Kidney (tissue), 13 donors: ENCODE measurements at regions not wholly inside any gene's neighbourhood (a gene's known extent, or its start where the extent isn't known, plus 50 kb on each side); places are given as distances from the start of the nearest gene placed in this dataset.

Experiments
- DNase-seq, 5 donors: peaks; one replicate each; pipeline ENCODE4 v3.0.0-alpha.2; 2013 to 2020
- FAIRE-seq: peaks from 2 replicates; lab custom pipeline; 2012; peaks lifted over from hg19 to GRCh38; lab: Jason Lieb, UNC
- H3K27ac ChIP-seq, 2 donors: one replicate each; pipeline ENCODE4 v1.7.0; 2013; ENCODE audit warnings: low read depth in 2 of 2, low read length in 2 of 2, inconsistent platforms in 1 of 2
- H3K27me3 ChIP-seq: one replicate; pipeline ENCODE4 v1.7.1; 2013; ENCODE audit warnings: low read length, inconsistent platforms; ENCODE audit not compliant: control insufficient read depth, insufficient read depth
- H3K36me3 ChIP-seq, 3 donors: one replicate each; pipeline versions ENCODE4 v1.7.0 to v1.7.1; 2013; ENCODE audit warnings: low read length in 3 of 3, control low read depth in 1 of 3, inconsistent platforms in 1 of 3; ENCODE audit not compliant: insufficient read depth in 3 of 3, control insufficient read depth in 2 of 3
- H3K4me1 ChIP-seq, 3 donors: one replicate each; pipeline versions ENCODE4 v1.7.0 to v1.7.1; 2013; ENCODE audit warnings: low read length in 3 of 3, inconsistent platforms in 1 of 3, low read depth in 1 of 3; ENCODE audit not compliant: control insufficient read depth in 2 of 3, insufficient read depth in 2 of 3
- H3K4me3 ChIP-seq, 3 donors: one replicate each; pipeline versions ENCODE4 v1.7.0 to v1.8.1; 2013; ENCODE audit warnings: low read length in 3 of 3, control low read depth in 1 of 3, inconsistent platforms in 1 of 3
- H3K9ac ChIP-seq, 3 donors: one replicate each; pipeline versions ENCODE4 v1.7.0 to v1.7.1; 2013; ENCODE audit warnings: low read length in 3 of 3, control low read depth in 1 of 3, inconsistent platforms in 1 of 3
- H3K9me3 ChIP-seq, 3 donors: one replicate each; pipeline versions ENCODE4 v1.7.0 to v1.7.1; 2013; ENCODE audit warnings: low read length in 3 of 3, control low read depth in 1 of 3, inconsistent platforms in 1 of 3; ENCODE audit not compliant: control insufficient read depth in 2 of 3, insufficient read depth in 1 of 3
- intact Hi-C: fragments of 100-400 bp; cut with DNase I; formaldehyde crosslinking; loops from one replicate; pipeline ENCODE4 v1.11.1; 2022
- TF ChIP-seq, protein P1 (sequence below): IDR thresholded peaks from 3 replicates; pipeline ENCODE4 v1.5.1; 2012; ENCODE audit warnings: mild to moderate bottlenecking, moderate library complexity, borderline replicate concordance; ENCODE audit not compliant: insufficient read depth; ENCODE audit errors: extremely low read depth
- donor health status: control.
- donor health status: control.
- donor health status: control.
- donor health status: control.
- donor health status: control.
- donor health status: DM: yes; HTN: yes; CAD: no.
- donor health status: Normal renal cell carcinoma (clear cell type).

- FAIRE-seq (no peak), DNase-seq (no peak)
- Histone ChIP-seq H3K9me3 (no peaks in the 10 kb centered on the region), H3K9ac (no peak overlapping the region), H3K27ac (no peak overlapping the region), H3K36me3 (no peaks in the 10 kb centered on the region), H3K4me1 (no peaks in the 10 kb centered on the region), H3K27me3 (no peaks in the 10 kb centered on the region), H3K4me3 (no peak overlapping the region)
- TF ChIP-seq, protein P1, sequence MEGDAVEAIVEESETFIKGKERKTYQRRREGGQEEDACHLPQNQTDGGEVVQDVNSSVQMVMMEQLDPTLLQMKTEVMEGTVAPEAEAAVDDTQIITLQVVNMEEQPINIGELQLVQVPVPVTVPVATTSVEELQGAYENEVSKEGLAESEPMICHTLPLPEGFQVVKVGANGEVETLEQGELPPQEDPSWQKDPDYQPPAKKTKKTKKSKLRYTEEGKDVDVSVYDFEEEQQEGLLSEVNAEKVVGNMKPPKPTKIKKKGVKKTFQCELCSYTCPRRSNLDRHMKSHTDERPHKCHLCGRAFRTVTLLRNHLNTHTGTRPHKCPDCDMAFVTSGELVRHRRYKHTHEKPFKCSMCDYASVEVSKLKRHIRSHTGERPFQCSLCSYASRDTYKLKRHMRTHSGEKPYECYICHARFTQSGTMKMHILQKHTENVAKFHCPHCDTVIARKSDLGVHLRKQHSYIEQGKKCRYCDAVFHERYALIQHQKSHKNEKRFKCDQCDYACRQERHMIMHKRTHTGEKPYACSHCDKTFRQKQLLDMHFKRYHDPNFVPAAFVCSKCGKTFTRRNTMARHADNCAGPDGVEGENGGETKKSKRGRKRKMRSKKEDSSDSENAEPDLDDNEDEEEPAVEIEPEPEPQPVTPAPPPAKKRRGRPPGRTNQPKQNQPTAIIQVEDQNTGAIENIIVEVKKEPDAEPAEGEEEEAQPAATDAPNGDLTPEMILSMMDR, result no peak
- intact Hi-C loops, result no loop called here
These were observed 153.8 kb downstream of the DEPDC1B start for GRCh38 chr5:60546207-60546606.

GRCh38 chr5:60545551-60545950 lies 154.4 kb downstream of the DEPDC1B start:
- H3K4me3 ChIP-seq, result no peak overlapping the region
- intact Hi-C loops, result no loop called here
- H3K9ac ChIP-seq, result no peak overlapping the region
- DNase-seq (peak in 2 of 5 donors; percentile 57 to 83), FAIRE-seq (no peak)
- H3K9me3 ChIP-seq, result no peaks in the 10 kb centered on the region
- no peaks in the 10 kb centered on the region for H3K36me3 ChIP-seq
- H3K27ac ChIP-seq, result no peak overlapping the region
- TF ChIP-seq, protein P1, result no peak
- no peaks in the 10 kb centered on the region for H3K27me3 ChIP-seq
- no peaks in the 10 kb centered on the region for H3K4me1 ChIP-seq

DNA sequence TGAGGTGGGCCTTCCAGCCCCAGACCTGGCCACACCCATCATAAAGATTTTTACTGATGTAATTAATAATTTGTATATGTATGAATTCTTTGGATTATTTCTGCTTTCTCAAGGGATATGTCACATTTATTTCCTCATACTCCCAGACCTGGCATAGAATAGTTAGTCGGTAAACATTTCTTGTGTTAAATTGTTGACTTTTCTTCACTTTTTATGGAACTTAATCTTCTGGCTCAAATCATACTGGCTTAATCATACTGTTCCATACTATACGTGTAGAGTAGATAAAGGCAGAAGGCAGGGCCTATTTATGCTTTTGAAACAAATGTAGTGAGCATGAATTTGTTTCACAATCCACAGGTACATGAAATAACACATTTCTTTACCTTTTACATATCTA lies 155.8 kb downstream of the DEPDC1B start:
- Histone ChIP-seq H3K27ac (no peak overlapping the region), H3K9ac (no peak overlapping the region), H3K4me1 (no peaks in the 10 kb centered on the region), H3K4me3 (no peak overlapping the region), H3K27me3 (no peaks in the 10 kb centered on the region), H3K36me3 (no peaks in the 10 kb centered on the region), H3K9me3 (no peaks in the 10 kb centered on the region)
- DNase-seq (no peak), FAIRE-seq (no peak)
- intact Hi-C loops, result no loop called here
- TF ChIP-seq, protein P1, result no peak

DNA sequence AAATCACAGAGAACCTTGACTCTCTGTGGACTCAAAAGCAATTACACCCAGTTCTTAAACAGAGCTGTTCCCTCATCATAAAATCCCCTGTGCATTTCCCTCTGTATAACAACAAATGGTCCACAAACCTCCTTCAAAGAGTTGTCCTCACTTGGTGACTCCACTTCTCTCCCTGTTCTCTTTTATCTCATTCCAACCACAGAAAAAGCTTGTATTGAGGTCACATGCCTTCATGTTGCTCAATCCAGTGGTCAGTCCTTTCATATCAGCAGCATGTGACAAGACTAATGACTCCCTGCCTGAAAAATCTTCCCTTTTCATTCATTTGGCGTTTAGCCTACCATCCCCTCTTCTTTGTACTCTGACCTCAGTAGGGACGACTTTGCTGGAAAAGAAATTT lies 158.0 kb downstream of the DEPDC1B start:
- FAIRE-seq, result no peak
- intact Hi-C loops, result no loop called here
- TF ChIP-seq, protein P1, result no peak
- no peaks in the 10 kb centered on the region for H3K36me3 ChIP-seq
- no peaks in the 10 kb centered on the region for H3K4me1 ChIP-seq
- no peak overlapping the region for H3K27ac ChIP-seq
- H3K27me3 ChIP-seq, result no peaks in the 10 kb centered on the region
- H3K9ac ChIP-seq, result no peak overlapping the region
- DNase-seq, result no peak
- H3K9me3 ChIP-seq, result no peaks in the 10 kb centered on the region
- H3K4me3 ChIP-seq, result no peak overlapping the region
